ENCODE measurements at regions not wholly inside any gene's neighbourhood (a gene's known extent, or its start where the extent isn't known, plus 50 kb on each side); places are given as distances from the start of the nearest gene placed in this dataset.

- H2AK5ac ChIP-seq (ENCODE audit: insufficient read length, low read length): no peak overlapping the region
- TF ChIP-seq CTCF (conservative IDR thresholded peaks at IDR 0.05): no peak
- H4K8ac ChIP-seq (replicated peaks; ENCODE audit: insufficient read length, low read depth, low read length): no peak overlapping the region
- H3K23me2 ChIP-seq (ENCODE audit: insufficient read length, low read depth, low read length, poor library complexity, severe bottlenecking): no peaks in the 10 kb centered on the region
- H3K4me2 ChIP-seq (ENCODE audit: insufficient read depth, insufficient read length, low read length): no peak overlapping the region
- no peak overlapping the region for H2BK15ac ChIP-seq (ENCODE audit: low read depth, low read length)
- no peaks in the 10 kb centered on the region for H3K27me3 Mint-ChIP-seq (ENCODE audit: low read depth)
- no peak overlapping the region for H3K56ac ChIP-seq (ENCODE audit: insufficient read length, low read depth, low read length)
- no peak overlapping the region for H2BK120ac ChIP-seq (ENCODE audit: low read depth, low read length, poor library complexity, severe bottlenecking)
- no peak overlapping the region for H2BK5ac ChIP-seq (ENCODE audit: insufficient read length, low read length)
- H3K36me3 Mint-ChIP-seq (ENCODE audit: insufficient read depth in 1 of 3, low read depth in 3 of 3): no peaks in the 10 kb centered on the region
- H3K9me3 ChIP-seq (ENCODE audit: control insufficient read depth, low read depth, low read length): no peaks in the 10 kb centered on the region
- no peaks in the 10 kb centered on the region for H3K27me3 ChIP-seq (ENCODE audit: insufficient read depth, low read length)
- H2AFZ ChIP-seq (ENCODE audit: low read length): no peak overlapping the region
- H4K5ac ChIP-seq (ENCODE audit: insufficient read length, low read depth, low read length): no peak overlapping the region
- H2BK12ac ChIP-seq (ENCODE audit: insufficient read length, low read depth, low read length): no peak overlapping the region
- H3K4me3 Mint-ChIP-seq: no peak overlapping the region
- H3K27ac ChIP-seq (ENCODE audit: insufficient read length, low read depth, low read length): no peak overlapping the region
- H3T11ph ChIP-seq (ENCODE audit: low read length): no peak overlapping the region
- no CpG with 5 or more reads among the region's 7 CpGs for WGBS (ENCODE audit: extremely low coverage, insufficient read length, low lambda C conversion rate)
- no peaks in the 10 kb centered on the region for H4K20me1 ChIP-seq (ENCODE audit: control insufficient read depth, insufficient read depth, insufficient read length)
- H2BK20ac ChIP-seq (ENCODE audit: low read depth, low read length, poor library complexity, severe bottlenecking): no peak overlapping the region
- no peak overlapping the region for H3K23ac ChIP-seq (ENCODE audit: insufficient read length, low read depth, low read length)
- H3K4me1 ChIP-seq (ENCODE audit: insufficient read depth, low read length): no peaks in the 10 kb centered on the region; the same call in 1 of the 2 replicates
- no peaks in the 10 kb centered on the region for H3K9me3 Mint-ChIP-seq
- no peak for DNase-seq
- no peak overlapping the region for H3K18ac ChIP-seq (ENCODE audit: insufficient read length, low read depth, low read length)
- H4K91ac ChIP-seq (ENCODE audit: insufficient read length, low read depth, low read length): no peak overlapping the region
- no peaks in the 10 kb centered on the region for H3K79me1 ChIP-seq (ENCODE audit: insufficient read depth, low read depth, low read length, poor library complexity, severe bottlenecking)
- H3K14ac ChIP-seq (ENCODE audit: insufficient read depth, low read length): no peak overlapping the region
- no peak overlapping the region for H3K4ac ChIP-seq (ENCODE audit: low read depth, low read length)
- no peaks in the 10 kb centered on the region for H3K79me2 ChIP-seq (ENCODE audit: insufficient read depth, low read length)
- peaks cover 0 to 7% of the 10 kb centered on the region in 2 experiments; a peak in 2 of 4 replicates for H3K4me1 Mint-ChIP-seq
- no peak overlapping the region for H3K9ac ChIP-seq (ENCODE audit: extremely low read depth, insufficient read length, low read length)
- no peak overlapping the region for H3K27ac Mint-ChIP-seq
Measured at GRCh38 chr2:150135223-150135883, 352.1 kb downstream of the RND3 start.
